CD14-positive monocyte (primary cell): ENCODE measurements at regions not wholly inside any gene's neighbourhood (a gene's known extent, or its start where the extent isn't known, plus 50 kb on each side); places are given as distances from the start of the nearest gene placed in this dataset.

Experiments used
- DNase-seq, 3 donors: peaks; one replicate each; pipeline ENCODE4 v3.0.0-alpha.2; 2011 to 2022
- H2AFZ ChIP-seq: 2 replicates; pipeline ENCODE4 v1.6.0; 2012; ENCODE audit warnings: mild to moderate bottlenecking, low read depth, low read length, inconsistent platforms; ENCODE audit not compliant: insufficient read depth, poor library complexity, severe bottlenecking
- H3K27ac ChIP-seq, 2 donors: 1 replicate in 1 of 2; 2 replicates in 1 of 2; pipeline ENCODE4 v1.5.1; 2012 to 2013; ENCODE audit warnings: low read length in 2 of 2, control low read depth in 1 of 2, inconsistent platforms in 1 of 2, low read depth in 1 of 2, mild to moderate bottlenecking in 1 of 2
- H3K27me3 ChIP-seq, 2 donors: one replicate each; pipeline versions ENCODE4 v1.6.0 to v1.6.1; 2011 to 2013; ENCODE audit warnings: low read length in 2 of 2; ENCODE audit not compliant: control insufficient read depth in 2 of 2, insufficient read depth in 2 of 2
- H3K36me3 ChIP-seq, 2 donors: replicated peaks in 1 of 2; 1 replicate in 1 of 2; 2 replicates in 1 of 2; pipeline versions ENCODE4 v1.5.1 to v1.6.1; 2012 to 2013; ENCODE audit warnings: low read length in 2 of 2, control low read depth in 1 of 2, inconsistent platforms in 1 of 2, mild to moderate bottlenecking in 1 of 2; ENCODE audit not compliant: insufficient read depth in 2 of 2, control insufficient read depth in 1 of 2
- H3K4me1 ChIP-seq, 2 donors: 1 replicate in 1 of 2; 2 replicates in 1 of 2; pipeline versions ENCODE4 v1.5.1 to v1.6.1; 2012 to 2013; ENCODE audit warnings: low read length in 2 of 2, control low read depth in 1 of 2, inconsistent platforms in 1 of 2, mild to moderate bottlenecking in 1 of 2, moderate library complexity in 1 of 2; ENCODE audit not compliant: insufficient read depth in 2 of 2, control insufficient read depth in 1 of 2
- H3K4me2 ChIP-seq: replicated peaks from 2 replicates; pipeline ENCODE3; 2012; ENCODE audit warnings: low read length, moderate library complexity, mild to moderate bottlenecking; ENCODE audit not compliant: poor library complexity, severe bottlenecking; ENCODE audit errors: extremely low read depth
- H3K4me3 ChIP-seq, 3 experiments: fragments of 200-600 bp in 1 of 3; sonication (generic) in 1 of 3; replicated peaks in 1 of 3; 1 replicate in 2 of 3; 2 replicates in 1 of 3; pipeline ENCODE4 v1.5.1; 2011 to 2013; ENCODE audit warnings: low read length in 3 of 3, mild to moderate bottlenecking in 3 of 3, control low read depth in 2 of 3, low read depth in 2 of 3, inconsistent platforms in 1 of 3, moderate library complexity in 1 of 3
- H3K79me2 ChIP-seq: 2 replicates; pipeline ENCODE4 v1.6.0; 2012; ENCODE audit warnings: mild to moderate bottlenecking, control low read depth, inconsistent platforms, low read length, moderate library complexity; ENCODE audit not compliant: insufficient read depth
- H3K9ac ChIP-seq: 2 replicates; pipeline ENCODE4 v1.6.0; 2017; ENCODE audit warnings: low read length, mild to moderate bottlenecking; ENCODE audit not compliant: insufficient read depth, poor library complexity, severe bottlenecking
- H3K9me3 ChIP-seq, 2 donors: replicated peaks in 1 of 2; 1 replicate in 1 of 2; 2 replicates in 1 of 2; pipeline versions ENCODE4 v1.5.1 to v1.6.1; 2012 to 2013; ENCODE audit warnings: low read length in 2 of 2, control low read depth in 1 of 2; ENCODE audit not compliant: control insufficient read depth in 1 of 2, insufficient read depth in 1 of 2
- H4K20me1 ChIP-seq: 2 replicates; pipeline ENCODE4 v1.6.0; 2012; ENCODE audit warnings: mild to moderate bottlenecking, low read length, control low read depth, moderate library complexity; ENCODE audit not compliant: insufficient read depth
- H3K27ac Mint-ChIP-seq, 7 donors: one replicate each; pipeline ENCODE4 v1.8.0; 2020; ENCODE audit warnings: mild to moderate bottlenecking in 7 of 7, mixed read lengths in 7 of 7, moderate library complexity in 6 of 7, inconsistent platforms in 2 of 7
- H3K27me3 Mint-ChIP-seq, 3 donors: one replicate each; pipeline ENCODE4 v1.8.0; 2021 to 2022; ENCODE audit warnings: low read depth in 3 of 3, mild to moderate bottlenecking in 3 of 3, mixed read lengths in 3 of 3, moderate library complexity in 3 of 3, inconsistent platforms in 1 of 3
- H3K36me3 Mint-ChIP-seq, 2 donors: one replicate each; pipeline ENCODE4 v1.8.0; 2020; ENCODE audit warnings: mixed read lengths in 2 of 2, inconsistent platforms in 1 of 2, mild to moderate bottlenecking in 1 of 2
- H3K4me1 Mint-ChIP-seq: one replicate; pipeline ENCODE4 v1.8.0; 2020; ENCODE audit warnings: mild to moderate bottlenecking, mixed read lengths
- H3K4me3 Mint-ChIP-seq, 2 donors: one replicate each; pipeline ENCODE4 v1.8.0; 2020; ENCODE audit warnings: mild to moderate bottlenecking in 2 of 2, mixed read lengths in 2 of 2, moderate library complexity in 1 of 2
- H3K9me3 Mint-ChIP-seq, 7 donors: one replicate each; pipeline ENCODE4 v1.8.0; 2020 to 2022; ENCODE audit warnings: mixed read lengths in 7 of 7, mild to moderate bottlenecking in 6 of 7, moderate library complexity in 6 of 7, inconsistent platforms in 2 of 7
- CTCF ChIP-seq: fragments of 200-600 bp; IDR thresholded peaks from one replicate; pipeline ENCODE4 v1.8.0; 2022; ENCODE audit warnings: antibody characterized with exemption, mild to moderate bottlenecking
- WGBS: methylation state at CpG from one replicate; pipeline ENCODE4 v1.1.5; 2013; ENCODE audit warnings: missing lambda C conversion rate; ENCODE audit not compliant: insufficient coverage; 5-methylcytosine and 5-hydroxymethylcytosine counted together
- intact Hi-C, 2 donors: fragments of 100-400 bp; cut with micrococcal nuclease; formaldehyde crosslinking; loops; one replicate each; pipeline versions ENCODE4 v1.15.0 to v1.15.1; 2023

GRCh38 chr2:51791496-51791895 lies 759.6 kb upstream of the NRXN1 start:
- WGBS, result no CpG with 5 or more reads among the region's 3 CpGs
- no peaks in the 10 kb centered on the region for H3K79me2 ChIP-seq

GRCh38 chr2:51790854-51791253 lies 758.9 kb upstream of the NRXN1 start:
- Histone ChIP-seq H3K9ac (no peak overlapping the region), H3K4me2 (no peak overlapping the region), H3K9me3 (peaks cover 0 to 7% of the 10 kb centered on the region in 2 donors), H2AFZ (no peak overlapping the region), H3K4me3 (no peak overlapping the region), H3K27me3 (no peaks in the 10 kb centered on the region), H3K27ac (no peak overlapping the region), H3K36me3 (no peaks in the 10 kb centered on the region), H4K20me1 (no peaks in the 10 kb centered on the region), H3K4me1 (no peaks in the 10 kb centered on the region), H3K79me2 (no peaks in the 10 kb centered on the region)
- no peak for TF ChIP-seq CTCF
- 87% methylated on average over 2 of the region's 2 CpGs for WGBS
- H3K4me3 Mint-ChIP-seq, result no peak overlapping the region
- peaks cover 0 to 12% (median 1%) of the 10 kb centered on the region in 7 donors for H3K9me3 Mint-ChIP-seq
- intact Hi-C loops, result no loop called here
- no peak overlapping the region for H3K27ac Mint-ChIP-seq
- H3K27me3 Mint-ChIP-seq, result peaks cover 0 to 2% (median 2%) of the 10 kb centered on the region in 3 donors
- H3K4me1 Mint-ChIP-seq, result no peaks in the 10 kb centered on the region
- DNase-seq, result no peak
- no peaks in the 10 kb centered on the region for H3K36me3 Mint-ChIP-seq

More at GRCh38 chr2:51791496-51791895, 759.6 kb upstream of the NRXN1 start:
- no peak overlapping the region for H3K9ac ChIP-seq
- no peak overlapping the region for H2AFZ ChIP-seq
- intact Hi-C loops, result no loop called here
- H4K20me1 ChIP-seq, result no peaks in the 10 kb centered on the region
- H3K9me3 Mint-ChIP-seq, result peaks cover 0 to 12% (median 1%) of the 10 kb centered on the region in 7 donors
- no peaks in the 10 kb centered on the region for H3K36me3 Mint-ChIP-seq
- H3K4me3 Mint-ChIP-seq, result no peak overlapping the region
- H3K36me3 ChIP-seq, result no peaks in the 10 kb centered on the region
- peaks cover 0 to 2% (median 2%) of the 10 kb centered on the region in 3 donors for H3K27me3 Mint-ChIP-seq
- H3K4me3 ChIP-seq, result no peak overlapping the region
- no peak overlapping the region for H3K4me2 ChIP-seq
- no peaks in the 10 kb centered on the region for H3K4me1 Mint-ChIP-seq
- DNase-seq, result no peak
- no peak overlapping the region for H3K27ac ChIP-seq
- H3K4me1 ChIP-seq, result no peaks in the 10 kb centered on the region
- TF ChIP-seq CTCF, result no peak
- H3K27me3 ChIP-seq, result no peaks in the 10 kb centered on the region
- no peak overlapping the region for H3K27ac Mint-ChIP-seq
- H3K9me3 ChIP-seq, result peaks cover 0 to 7% of the 10 kb centered on the region in 2 donors
